MM.1S (cell line): ENCODE measurements at regions not wholly inside any gene's neighbourhood (a gene's known extent, or its start where the extent isn't known, plus 50 kb on each side); places are given as distances from the start of the nearest gene placed in this dataset.

ENCODE experiments used
- EZH2 ChIP-seq: fragments of 300-600 bp; sonication (generic); optimal IDR thresholded peaks from 2 replicates; pipeline ENCODE3; 2017; ENCODE audit warnings: low read depth, mild to moderate bottlenecking, antibody characterized with exemption, low read length, mixed read lengths
- EZH2phosphoT487 ChIP-seq: fragments of 300-600 bp; sonication (generic); IDR thresholded peaks from 2 replicates; pipeline ENCODE4 v1.6.1; 2018; ENCODE audit warnings: antibody characterized with exemption, low read length
- TF ChIP-seq, protein P1 (sequence below): fragments of 300-600 bp; sonication (generic); IDR thresholded peaks from 2 replicates; pipeline ENCODE4 v1.5.1; 2016; ENCODE audit warnings: antibody characterized with exemption, low read length, mixed read lengths

DNA sequence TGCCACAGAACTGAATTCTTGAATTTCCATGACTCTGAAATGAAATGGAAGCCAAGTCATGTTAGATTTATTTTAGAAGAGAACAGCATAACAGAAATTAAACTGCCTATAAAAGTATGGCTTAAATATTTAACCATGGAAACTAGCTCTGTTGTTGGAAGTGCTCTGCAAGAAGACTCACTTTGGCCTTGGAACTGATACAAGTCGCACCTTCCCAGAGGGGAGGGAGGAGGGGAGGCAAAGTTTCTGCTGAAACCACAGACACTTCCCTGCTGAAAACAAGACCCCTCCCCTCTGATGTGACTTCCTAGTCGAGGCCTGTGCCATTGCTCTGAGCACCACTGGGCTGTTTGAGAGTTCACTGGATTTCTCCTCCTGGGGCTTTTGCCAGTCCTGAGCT, 72.1 kb downstream of the OR13A1 start:
- TF ChIP-seq, protein P1, sequence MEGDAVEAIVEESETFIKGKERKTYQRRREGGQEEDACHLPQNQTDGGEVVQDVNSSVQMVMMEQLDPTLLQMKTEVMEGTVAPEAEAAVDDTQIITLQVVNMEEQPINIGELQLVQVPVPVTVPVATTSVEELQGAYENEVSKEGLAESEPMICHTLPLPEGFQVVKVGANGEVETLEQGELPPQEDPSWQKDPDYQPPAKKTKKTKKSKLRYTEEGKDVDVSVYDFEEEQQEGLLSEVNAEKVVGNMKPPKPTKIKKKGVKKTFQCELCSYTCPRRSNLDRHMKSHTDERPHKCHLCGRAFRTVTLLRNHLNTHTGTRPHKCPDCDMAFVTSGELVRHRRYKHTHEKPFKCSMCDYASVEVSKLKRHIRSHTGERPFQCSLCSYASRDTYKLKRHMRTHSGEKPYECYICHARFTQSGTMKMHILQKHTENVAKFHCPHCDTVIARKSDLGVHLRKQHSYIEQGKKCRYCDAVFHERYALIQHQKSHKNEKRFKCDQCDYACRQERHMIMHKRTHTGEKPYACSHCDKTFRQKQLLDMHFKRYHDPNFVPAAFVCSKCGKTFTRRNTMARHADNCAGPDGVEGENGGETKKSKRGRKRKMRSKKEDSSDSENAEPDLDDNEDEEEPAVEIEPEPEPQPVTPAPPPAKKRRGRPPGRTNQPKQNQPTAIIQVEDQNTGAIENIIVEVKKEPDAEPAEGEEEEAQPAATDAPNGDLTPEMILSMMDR, result no peak
- TF ChIP-seq EZH2 (no peak), EZH2phosphoT487 (no peak)
